ENCODE measurements at regions not wholly inside any gene's neighbourhood (a gene's known extent, or its start where the extent isn't known, plus 50 kb on each side); places are given as distances from the start of the nearest gene placed in this dataset.
"Not testable (repeated sequence)": the region's sequence is repeated elsewhere in the genome, so short reads cannot be mapped to it uniquely, and the experiment has no call there.

DNA sequence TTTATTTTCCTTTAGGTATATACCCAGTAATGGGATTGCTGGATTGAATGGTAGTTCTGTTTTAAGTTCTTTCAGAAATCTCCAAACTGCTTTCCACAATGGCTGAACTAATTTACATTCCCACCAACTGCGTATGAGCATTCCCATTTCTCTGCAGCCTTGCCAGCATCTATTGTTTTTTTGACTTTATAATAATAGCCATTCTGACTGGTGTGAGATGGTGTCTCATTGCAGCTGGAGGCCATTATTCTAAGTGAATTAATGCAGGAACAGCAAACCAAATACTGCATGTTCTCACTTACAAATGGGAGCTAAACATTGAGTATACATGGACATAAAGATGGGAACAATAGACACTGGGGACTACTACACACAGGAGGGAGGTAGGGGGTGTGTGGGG, 288.9 kb upstream of the NDST3 start:
- POLR2A ChIA-PET, CTCF ChIA-PET: not testable (repeated sequence)

GRCh38 chr4:117755438-117755837, 278.8 kb upstream of the NDST3 start:
- Histone ChIP-seq H3K4me3 (ENCODE audit: low read depth in 2 of 2, low read length in 1 of 2) (no peak overlapping the region), H3K27me3 (ENCODE audit: insufficient read depth) (no peaks in the 10 kb centered on the region), H3K27ac (ENCODE audit: low read depth in 2 of 2, low read length in 1 of 2) (no peak overlapping the region), H3K9me3 (no peaks in the 10 kb centered on the region), H3K36me3 (replicated peaks in 1 of 2; ENCODE audit: control insufficient read depth in 1 of 2, insufficient read depth in 2 of 2, low read length in 1 of 2) (no peaks in the 10 kb centered on the region), H3K4me2 (no peak overlapping the region), H3K9me2 (no peaks in the 10 kb centered on the region), H3K4me1 (ENCODE audit: control insufficient read depth in 1 of 2, insufficient read depth in 2 of 2, low read depth in 1 of 2, low read length in 1 of 2) (no peaks in the 10 kb centered on the region), H3K79me2 (ENCODE audit: insufficient read depth) (no peaks in the 10 kb centered on the region), H4K20me1 (ENCODE audit: insufficient read depth) (no peaks in the 10 kb centered on the region), H3F3A (replicated peaks; ENCODE audit: insufficient read depth) (no peaks in the 10 kb centered on the region), H2AFZ (ENCODE audit: low read depth) (no peak overlapping the region), H3K9ac (no peak overlapping the region)
- no peak for TF ChIP-seq YY1 (IDR thresholded peaks at IDR 0.05; ENCODE audit: low read depth)
- TF ChIP-seq, protein P1, sequence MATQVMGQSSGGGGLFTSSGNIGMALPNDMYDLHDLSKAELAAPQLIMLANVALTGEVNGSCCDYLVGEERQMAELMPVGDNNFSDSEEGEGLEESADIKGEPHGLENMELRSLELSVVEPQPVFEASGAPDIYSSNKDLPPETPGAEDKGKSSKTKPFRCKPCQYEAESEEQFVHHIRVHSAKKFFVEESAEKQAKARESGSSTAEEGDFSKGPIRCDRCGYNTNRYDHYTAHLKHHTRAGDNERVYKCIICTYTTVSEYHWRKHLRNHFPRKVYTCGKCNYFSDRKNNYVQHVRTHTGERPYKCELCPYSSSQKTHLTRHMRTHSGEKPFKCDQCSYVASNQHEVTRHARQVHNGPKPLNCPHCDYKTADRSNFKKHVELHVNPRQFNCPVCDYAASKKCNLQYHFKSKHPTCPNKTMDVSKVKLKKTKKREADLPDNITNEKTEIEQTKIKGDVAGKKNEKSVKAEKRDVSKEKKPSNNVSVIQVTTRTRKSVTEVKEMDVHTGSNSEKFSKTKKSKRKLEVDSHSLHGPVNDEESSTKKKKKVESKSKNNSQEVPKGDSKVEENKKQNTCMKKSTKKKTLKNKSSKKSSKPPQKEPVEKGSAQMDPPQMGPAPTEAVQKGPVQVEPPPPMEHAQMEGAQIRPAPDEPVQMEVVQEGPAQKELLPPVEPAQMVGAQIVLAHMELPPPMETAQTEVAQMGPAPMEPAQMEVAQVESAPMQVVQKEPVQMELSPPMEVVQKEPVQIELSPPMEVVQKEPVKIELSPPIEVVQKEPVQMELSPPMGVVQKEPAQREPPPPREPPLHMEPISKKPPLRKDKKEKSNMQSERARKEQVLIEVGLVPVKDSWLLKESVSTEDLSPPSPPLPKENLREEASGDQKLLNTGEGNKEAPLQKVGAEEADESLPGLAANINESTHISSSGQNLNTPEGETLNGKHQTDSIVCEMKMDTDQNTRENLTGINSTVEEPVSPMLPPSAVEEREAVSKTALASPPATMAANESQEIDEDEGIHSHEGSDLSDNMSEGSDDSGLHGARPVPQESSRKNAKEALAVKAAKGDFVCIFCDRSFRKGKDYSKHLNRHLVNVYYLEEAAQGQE (IDR thresholded peaks at IDR 0.05; ENCODE audit: low read depth, low read length) = no peak
- TF ChIP-seq RAD21 (IDR thresholded peaks at IDR 0.05; ENCODE audit: low read length) = no peak
- TF ChIP-seq ELF1 (IDR thresholded peaks at IDR 0.05) = no peak
- no peak for TF ChIP-seq MEF2A (IDR thresholded peaks at IDR 0.05; ENCODE audit: borderline replicate concordance, low read depth)
- no peak for TF ChIP-seq GATA2 (CRISPR knock-in tag; IDR thresholded peaks at IDR 0.05)
- POLR2A ChIA-PET = no interaction called here
- 30% methylated on average over 1 of the region's 1 CpG for WGBS (ENCODE audit: low lambda C conversion rate)
- CTCF ChIA-PET = no interaction called here
- DNase-seq = no peak

More for the DNA sequence above, 288.9 kb upstream of the NDST3 start:
- 33% methylated on average over 1 of the region's 1 CpG for WGBS (ENCODE audit: low lambda C conversion rate)
- H3K27ac ChIP-seq (ENCODE audit: low read depth in 2 of 2, low read length in 1 of 2); H3K4me1 ChIP-seq (ENCODE audit: control insufficient read depth in 1 of 2, insufficient read depth in 2 of 2, low read depth in 1 of 2, low read length in 1 of 2); H3K27me3 ChIP-seq (ENCODE audit: insufficient read depth); H3K4me2 ChIP-seq; H3F3A ChIP-seq (replicated peaks; ENCODE audit: insufficient read depth); H3K9me2 ChIP-seq; H3K79me2 ChIP-seq (ENCODE audit: insufficient read depth); H3K9me3 ChIP-seq; DNase-seq; H3K9ac ChIP-seq; H3K4me3 ChIP-seq (ENCODE audit: low read depth in 2 of 2, low read length in 1 of 2); H3K36me3 ChIP-seq (replicated peaks in 1 of 2; ENCODE audit: control insufficient read depth in 1 of 2, insufficient read depth in 2 of 2, low read length in 1 of 2); H2AFZ ChIP-seq (ENCODE audit: low read depth); H4K20me1 ChIP-seq (ENCODE audit: insufficient read depth): not testable (repeated sequence)

- Histone ChIP-seq H3K79me2 (ENCODE audit: insufficient read depth) (no peaks in the 10 kb centered on the region), H3K9ac (no peak overlapping the region), H3K4me1 (ENCODE audit: control insufficient read depth in 1 of 2, insufficient read depth in 2 of 2, low read depth in 1 of 2, low read length in 1 of 2) (no peaks in the 10 kb centered on the region), H3F3A (replicated peaks; ENCODE audit: insufficient read depth) (no peaks in the 10 kb centered on the region), H3K27ac (ENCODE audit: low read depth in 2 of 2, low read length in 1 of 2) (no peak overlapping the region), H3K27me3 (ENCODE audit: insufficient read depth) (no peaks in the 10 kb centered on the region), H3K4me2 (no peak overlapping the region), H2AFZ (ENCODE audit: low read depth) (no peak overlapping the region), H3K36me3 (replicated peaks in 1 of 2; ENCODE audit: control insufficient read depth in 1 of 2, insufficient read depth in 2 of 2, low read length in 1 of 2) (no peaks in the 10 kb centered on the region), H3K9me3 (no peaks in the 10 kb centered on the region), H4K20me1 (ENCODE audit: insufficient read depth) (no peaks in the 10 kb centered on the region), H3K9me2 (no peaks in the 10 kb centered on the region), H3K4me3 (ENCODE audit: low read depth in 2 of 2, low read length in 1 of 2) (no peak overlapping the region)
- no peak for TF ChIP-seq GATA2 (CRISPR knock-in tag; IDR thresholded peaks at IDR 0.05)
- no peak for TF ChIP-seq SMC3 (IDR thresholded peaks at IDR 0.05; ENCODE audit: low read depth, low read length)
- no peak for TF ChIP-seq RFX5 (IDR thresholded peaks at IDR 0.05; ENCODE audit: low read length)
- TF ChIP-seq FOXJ3 (CRISPR knock-in tag; IDR thresholded peaks at IDR 0.05) = no peak
- TF ChIP-seq ELF1 (IDR thresholded peaks at IDR 0.05) = no peak
- no peak for TF ChIP-seq USF1 (IDR thresholded peaks at IDR 0.05; ENCODE audit: borderline replicate concordance, low read depth)
- no peak for TF ChIP-seq TEAD4 (IDR thresholded peaks at IDR 0.05; ENCODE audit: borderline replicate concordance, insufficient read depth)
- POLR2A ChIA-PET = no interaction called here
- DNase-seq = no peak
- WGBS (ENCODE audit: low lambda C conversion rate) = 37% methylated on average over 3 of the region's 3 CpGs
- CTCF ChIA-PET = interaction anchor here (1.4 kb wide), 1 partner anchor 12 kb away, joined by 3 read pairs; no protein-coding TSS in a partner anchor
Measured at GRCh38 chr4:117768610-117769009, 265.7 kb upstream of the NDST3 start.

Data from SK-N-SH (cell line).